HepG2 (cell line): ENCODE measurements at regions not wholly inside any gene's neighbourhood (a gene's known extent, or its start where the extent isn't known, plus 50 kb on each side); places are given as distances from the start of the nearest gene placed in this dataset.
A peak's percentile ranks its signal among the peaks of the same experiment; 100 is the strongest.

Source experiments
- EHMT2 ChIP-seq: fragments of 200-600 bp; sonication (generic); IDR thresholded peaks from 2 replicates; pipeline ENCODE4 v1.7.0; 2017; ENCODE audit warnings: antibody characterized with exemption, low read depth, low read length, borderline replicate concordance
- EP300 ChIP-seq, 3 experiments: sonication (generic) in 1 of 3; formaldehyde crosslinking in 1 of 3; IDR thresholded peaks; 2 replicates each; pipeline versions ENCODE4 v1.5.1 to v1.6.1; 2011 to 2020; ENCODE audit warnings: low read depth in 2 of 3, low read length in 2 of 3, borderline replicate concordance in 1 of 3, improper control_type of control experiment in 1 of 3, mild to moderate bottlenecking in 1 of 3, missing genetic modification reagents in 1 of 3, moderate library complexity in 1 of 3
- ETS1 ChIP-seq: sonication (generic); formaldehyde crosslinking; IDR thresholded peaks from 2 replicates; pipeline ENCODE4 v1.4.0; 2020; ENCODE audit warnings: missing genetic modification reagents
- FOSL2 ChIP-seq: sonication (generic); formaldehyde crosslinking; IDR thresholded peaks from 2 replicates; pipeline ENCODE4 v1.4.0; 2020; ENCODE audit warnings: missing genetic modification reagents
- IRF1 ChIP-seq: sonication (generic); formaldehyde crosslinking; IDR thresholded peaks from 2 replicates; pipeline ENCODE4 v1.4.0; 2020; ENCODE audit warnings: low read depth, mild to moderate bottlenecking, missing genetic modification reagents
- IRF2 ChIP-seq: IDR thresholded peaks from 2 replicates; pipeline ENCODE4 v1.6.1; 2018; ENCODE audit warnings: missing genetic modification reagents, missing compliant biosample characterization
- MBNL3 ChIP-seq: fragments of 250-450 bp; sonication (Bioruptor Pico); conservative IDR thresholded peaks from 2 replicates; pipeline ENCODE4 v1.8.0; 2022; ENCODE audit warnings: mild to moderate bottlenecking, inconsistent platforms
- MIXL1 ChIP-seq: IDR thresholded peaks from 2 replicates; pipeline ENCODE4 v1.6.1; 2016
- NBN ChIP-seq: fragments of 450-650 bp; conservative IDR thresholded peaks from 2 replicates; pipeline ENCODE4 v1.6.1; 2017
- NFKBIZ ChIP-seq: IDR thresholded peaks from 2 replicates; pipeline ENCODE4 v1.6.1; 2018; ENCODE audit warnings: missing genetic modification reagents, missing compliant biosample characterization
- NPAS2 ChIP-seq: sonication (generic); formaldehyde crosslinking; IDR thresholded peaks from 2 replicates; pipeline ENCODE4 v1.8.0; 2022; ENCODE audit warnings: mild to moderate bottlenecking, missing genetic modification reagents, borderline replicate concordance
- RCOR2 ChIP-seq: IDR thresholded peaks from 2 replicates; pipeline ENCODE4 v1.6.1; 2016; ENCODE audit warnings: missing biosample characterization, missing genetic modification reagents
- SRSF1 ChIP-seq: fragments of 200-400 bp; formaldehyde crosslinking; optimal IDR thresholded peaks from 2 replicates; pipeline ENCODE3; 2017; ENCODE audit warnings: mild to moderate bottlenecking, low read depth, low read length, moderate library complexity
- TARDBP ChIP-seq: sonication (generic); formaldehyde crosslinking; IDR thresholded peaks from 2 replicates; pipeline ENCODE4 v1.8.0; 2022; ENCODE audit warnings: mild to moderate bottlenecking, missing genetic modification reagents
- TOPORS ChIP-seq: sonication (generic); formaldehyde crosslinking; IDR thresholded peaks from 2 replicates; pipeline ENCODE4 v1.8.0; 2023; ENCODE audit warnings: mild to moderate bottlenecking, missing genetic modification reagents
- USF2 ChIP-seq, 2 experiments: sonication (generic) in 1 of 2; formaldehyde crosslinking in 1 of 2; IDR thresholded peaks; 2 replicates each; pipeline versions ENCODE4 v1.5.1 to v1.6.1; 2011 to 2020; ENCODE audit warnings: borderline replicate concordance in 1 of 2, low read depth in 1 of 2, low read length in 1 of 2, mild to moderate bottlenecking in 1 of 2, missing genetic modification reagents in 1 of 2, moderate library complexity in 1 of 2
- YEATS4 ChIP-seq: sonication (generic); formaldehyde crosslinking; IDR thresholded peaks from 2 replicates; pipeline ENCODE4 v1.4.0; 2020; ENCODE audit warnings: missing genetic modification reagents, borderline replicate concordance
- ZEB1 ChIP-seq: IDR thresholded peaks from 2 replicates; pipeline ENCODE4 v1.6.1; 2012; ENCODE audit warnings: mild to moderate bottlenecking, low read depth, inconsistent platforms; ENCODE audit not compliant: insufficient replicate concordance
- ZFP41 ChIP-seq: sonication (generic); formaldehyde crosslinking; IDR thresholded peaks from 2 replicates; pipeline ENCODE4 v1.4.0; 2020; ENCODE audit warnings: mild to moderate bottlenecking, missing genetic modification reagents, borderline replicate concordance
- ZNF235 ChIP-seq: sonication (generic); formaldehyde crosslinking; IDR thresholded peaks from 2 replicates; pipeline ENCODE4 v1.8.1; 2023; ENCODE audit warnings: mild to moderate bottlenecking, missing genetic modification reagents, borderline replicate concordance
- ZNF333 ChIP-seq: sonication (generic); formaldehyde crosslinking; IDR thresholded peaks from 2 replicates; pipeline ENCODE4 v1.4.0; 2020; ENCODE audit warnings: mild to moderate bottlenecking, missing genetic modification reagents, borderline replicate concordance
- ZNF564 ChIP-seq: sonication (generic); formaldehyde crosslinking; IDR thresholded peaks from 2 replicates; pipeline ENCODE4 v1.8.1; 2023; ENCODE audit warnings: mild to moderate bottlenecking, missing genetic modification reagents
- ZNF605 ChIP-seq: sonication (generic); formaldehyde crosslinking; IDR thresholded peaks from 2 replicates; pipeline ENCODE4 v1.8.0; 2022; ENCODE audit warnings: mild to moderate bottlenecking, missing genetic modification reagents
- ZNF652 ChIP-seq: IDR thresholded peaks from 2 replicates; pipeline ENCODE4 v1.6.1; 2016; ENCODE audit warnings: low read depth, borderline replicate concordance
- ZNF777 ChIP-seq: sonication (generic); formaldehyde crosslinking; IDR thresholded peaks from 2 replicates; pipeline ENCODE4 v1.4.0; 2020; ENCODE audit warnings: missing genetic modification reagents
- ZSCAN5A ChIP-seq: sonication (generic); formaldehyde crosslinking; IDR thresholded peaks from 2 replicates; pipeline ENCODE4 v1.8.0; 2022; ENCODE audit warnings: mild to moderate bottlenecking, missing genetic modification reagents, borderline replicate concordance

- TF ChIP-seq YEATS4 (CRISPR knock-in tag) (peak; percentile 75; the same call in 1 of the 2 replicates), ZEB1 (no peak), MBNL3 (no peak), ZNF333 (CRISPR knock-in tag) (no peak), IRF2 (CRISPR knock-in tag) (peak; percentile 95), USF2 (IDR thresholded peaks at IDR 0.05; ENCODE audit: low read depth, low read length) (peak; percentile 63; the same call in 1 of the 2 replicates), USF2 (CRISPR knock-in tag; IDR thresholded peaks at IDR 0.05; ENCODE audit: borderline replicate concordance) (no peak; the same call in 1 of the 2 replicates), ZSCAN5A (peak; percentile 91; the same call in 1 of the 2 replicates), ZNF777 (CRISPR knock-in tag) (no peak; the same call in 1 of the 2 replicates), ETS1 (CRISPR knock-in tag) (no peak), ZNF605 (CRISPR knock-in tag) (peak; percentile 89), MIXL1 (CRISPR knock-in tag) (peak; percentile 94), EHMT2 (peak; percentile 76), RCOR2 (CRISPR knock-in tag) (peak; percentile 90; the same call in 1 of the 2 replicates), EP300 (IDR thresholded peaks at IDR 0.05; ENCODE audit: low read depth in 2 of 2, low read length in 2 of 2) (peak; percentile 82 to 97), EP300 (CRISPR knock-in tag; IDR thresholded peaks at IDR 0.05; ENCODE audit: borderline replicate concordance) (peak; percentile 96), TOPORS (CRISPR knock-in tag) (peak; percentile 80; the same call in 1 of the 2 replicates), SRSF1 (no peak), TARDBP (peak; percentile 99), ZNF652 (peak; percentile 76; the same call in 1 of the 2 replicates), ZFP41 (CRISPR knock-in tag) (no peak), ZNF564 (CRISPR knock-in tag) (peak; percentile 79; the same call in 1 of the 2 replicates), IRF1 (no peak), ZNF235 (no peak), NPAS2 (CRISPR knock-in tag) (peak; percentile 94; the same call in 1 of the 2 replicates), NBN (no peak), FOSL2 (CRISPR knock-in tag) (peak; percentile 84), NFKBIZ (CRISPR knock-in tag) (peak; percentile 83)
Measured at GRCh38 chr6:110554966-110555460, 78.6 kb upstream of the SLC22A16 start (continued).
